DMS114 treated with DMSO at 0.1 percent for 48 hours (cell line): ENCODE measurements at regions not wholly inside any gene's neighbourhood (a gene's known extent, or its start where the extent isn't known, plus 50 kb on each side); places are given as distances from the start of the nearest gene placed in this dataset.
"Not testable (repeated sequence)": the region's sequence is repeated elsewhere in the genome, so short reads cannot be mapped to it uniquely, and the experiment has no call there.

Source experiments
- DNase-seq: peaks from one replicate; lab custom pipeline; 2025; ENCODE audit not compliant: unreplicated experiment; lab: John Stamatoyannopoulos, UW

DNA sequence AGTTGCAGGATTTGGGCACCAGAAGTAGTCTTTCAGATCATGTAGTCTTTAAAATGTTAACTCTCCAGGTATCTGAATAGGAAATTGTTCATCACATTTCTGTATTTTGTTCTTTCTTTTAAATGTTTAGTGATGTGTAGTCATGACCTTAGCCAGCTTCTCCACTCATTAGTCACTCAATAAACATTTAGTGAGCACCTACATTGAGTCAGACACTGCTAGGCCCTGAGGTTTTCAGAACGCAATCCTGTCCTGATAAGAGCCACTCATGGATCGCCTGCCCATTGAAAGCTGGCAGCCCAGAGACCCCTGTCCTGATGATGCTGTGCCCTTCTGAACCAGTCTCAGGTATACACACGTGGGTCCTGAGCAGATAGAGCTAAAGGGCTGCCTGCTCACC lies 163.4 kb upstream of the HEY2 start:
- DNase-seq = no peak

DNA sequence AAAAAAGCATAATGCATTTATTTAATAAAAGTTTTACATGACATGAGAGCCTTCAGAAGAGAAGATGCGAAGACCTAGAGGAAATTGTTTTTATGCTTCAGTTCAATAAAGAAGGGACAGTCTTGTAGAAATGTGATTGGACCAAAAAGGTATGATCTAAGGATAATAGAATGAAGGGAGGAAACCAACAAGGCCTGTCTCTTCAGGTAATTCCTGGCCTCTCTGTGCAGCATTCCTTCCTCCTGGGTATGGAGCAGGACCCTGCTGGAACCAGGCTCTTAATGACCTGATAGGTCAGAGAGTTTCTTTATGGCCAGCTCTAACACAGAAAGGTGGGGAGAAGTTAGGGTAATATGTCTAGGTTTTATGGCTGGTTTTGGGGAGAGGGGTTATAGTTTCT lies 162.8 kb upstream of the HEY2 start:
- DNase-seq = no peak

- no peak for DNase-seq
Observed at GRCh38 chr6:125587666-125588632, 161.5 kb upstream of the HEY2 start.

GRCh38 chr6:125591796-125592195 lies 157.6 kb upstream of the HEY2 start:
- not testable (repeated sequence) for DNase-seq

DNA sequence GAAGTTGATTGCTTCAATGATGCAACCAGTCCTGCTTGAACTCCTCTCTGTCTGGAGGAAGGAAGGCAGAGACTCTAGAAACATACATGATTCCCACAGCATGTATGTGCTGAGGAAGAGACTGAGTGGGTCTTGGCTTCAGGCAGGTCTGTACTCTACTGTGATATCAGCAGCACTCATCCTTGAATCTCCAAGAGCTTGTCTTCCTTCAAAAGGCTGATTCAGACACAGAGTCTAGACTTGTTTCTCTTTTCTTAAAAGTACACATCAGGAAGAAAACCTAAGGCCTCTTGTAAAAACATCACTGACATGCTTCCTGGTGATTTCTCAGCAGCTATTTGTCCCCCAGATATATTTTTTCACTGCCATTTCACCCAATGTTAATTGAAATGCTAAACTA lies 155.7 kb upstream of the HEY2 start:
- no peak for DNase-seq

- DNase-seq = no peak
Observed at GRCh38 chr6:125596020-125596419, 153.4 kb upstream of the HEY2 start.

- DNase-seq = no peak
Observed at GRCh38 chr6:125597411-125598253, 151.8 kb upstream of the HEY2 start.

DNA sequence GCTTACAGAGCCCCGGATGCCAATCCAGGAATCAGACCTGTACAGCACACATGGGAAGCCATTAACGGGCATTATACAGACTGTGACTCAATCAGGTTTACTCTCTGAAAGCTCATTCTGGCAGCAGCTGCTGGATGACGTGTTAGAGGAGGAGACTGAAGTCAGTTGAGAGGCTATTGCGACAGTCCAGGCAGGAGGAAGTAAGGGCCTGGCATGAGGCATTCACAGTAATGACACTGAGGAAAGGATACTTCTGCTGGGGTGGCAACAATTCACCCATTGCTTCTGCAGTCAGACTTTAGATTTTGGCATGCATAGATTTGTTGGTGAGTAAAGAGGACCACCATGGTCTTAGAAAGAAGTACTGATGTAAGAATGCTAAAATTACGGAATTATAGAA lies 151.0 kb upstream of the HEY2 start:
- DNase-seq = no peak

- no peak for DNase-seq
Observed at GRCh38 chr6:125604257-125604656, 145.2 kb upstream of the HEY2 start.

DNA sequence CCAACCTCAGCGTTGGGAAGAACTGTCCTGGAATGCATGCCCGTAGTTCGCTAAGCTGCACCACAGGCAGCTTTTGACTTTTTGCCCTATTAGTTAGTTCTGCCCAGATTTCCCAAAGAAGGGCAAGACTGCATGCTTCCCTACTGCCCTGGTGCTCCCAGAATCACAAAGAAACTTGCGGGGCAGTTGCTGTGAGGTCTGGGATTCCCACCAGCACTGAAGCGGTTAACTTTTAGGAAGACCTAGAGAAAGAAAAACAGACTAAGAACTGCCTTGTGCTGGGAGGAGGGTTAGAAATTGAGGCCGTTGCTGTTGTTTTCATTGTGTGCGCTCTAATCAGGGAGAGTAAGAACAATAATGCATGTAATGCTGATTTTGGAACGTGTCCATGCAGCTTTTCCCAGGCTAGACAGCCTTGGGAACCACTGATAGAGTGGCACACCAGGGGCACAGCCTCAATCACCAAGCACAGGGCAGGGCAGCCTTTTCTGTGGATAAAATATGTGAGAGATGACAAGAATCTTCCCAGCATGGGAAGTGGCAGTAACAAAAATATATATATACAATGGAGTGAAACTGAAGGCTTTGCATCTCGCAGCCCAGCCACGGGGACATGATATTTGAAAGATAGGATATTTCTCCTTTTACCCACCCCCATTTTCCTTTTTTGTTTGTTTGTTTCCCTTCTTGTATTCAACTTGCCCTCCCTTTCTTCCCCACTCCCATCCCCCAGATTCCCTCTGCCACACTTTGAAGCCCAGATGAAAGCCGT lies 137.7 kb upstream of the HEY2 start:
- peak; percentile 17 for DNase-seq

- DNase-seq = no peak
Observed at GRCh38 chr6:125612345-125612846, 137.0 kb upstream of the HEY2 start.

DNA sequence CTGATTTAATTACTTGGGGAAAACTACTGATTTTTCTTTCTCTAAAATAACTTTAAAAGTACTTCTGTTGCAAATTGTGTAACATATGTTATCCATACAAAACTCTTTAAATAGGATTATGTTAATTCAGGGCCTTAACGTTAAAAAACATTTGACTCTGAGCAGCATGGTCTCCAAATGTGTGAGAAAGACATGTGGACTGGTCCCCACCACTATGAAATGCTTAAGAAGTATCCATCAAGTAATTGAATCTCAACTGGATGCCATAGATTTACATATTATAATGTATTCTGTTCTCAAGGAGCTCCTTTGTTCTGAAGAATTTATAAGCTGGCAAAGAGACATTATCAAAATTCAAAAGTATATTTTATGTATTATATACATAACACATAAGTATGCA lies 130.8 kb upstream of the HEY2 start:
- no peak for DNase-seq

- no peak for DNase-seq
Observed at GRCh38 chr6:125623085-125623484, 126.3 kb upstream of the HEY2 start.

GRCh38 chr6:125631165-125631564 lies 118.3 kb upstream of the HEY2 start:
- no peak for DNase-seq

DNA sequence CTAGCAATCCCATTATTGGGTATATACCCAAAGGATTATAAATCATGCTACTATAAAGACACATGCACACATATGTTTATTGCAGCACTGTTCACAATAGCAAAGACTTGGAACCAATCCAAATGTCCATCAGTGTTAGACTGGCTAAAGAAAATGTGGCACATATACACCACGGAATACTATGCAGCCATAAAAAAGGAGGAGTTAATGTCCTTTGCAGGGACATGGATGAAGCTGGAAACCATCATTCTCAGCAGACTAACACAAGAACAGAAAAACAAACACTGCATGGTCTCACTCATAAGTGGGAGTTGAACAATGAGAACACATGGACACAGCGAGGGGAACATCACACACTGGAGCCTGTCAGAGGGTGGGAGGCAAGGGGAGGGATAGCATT lies 113.4 kb upstream of the HEY2 start:
- not testable (repeated sequence) for DNase-seq

- DNase-seq = no peak
Observed at GRCh38 chr6:125636671-125637070, 112.8 kb upstream of the HEY2 start.

DNA sequence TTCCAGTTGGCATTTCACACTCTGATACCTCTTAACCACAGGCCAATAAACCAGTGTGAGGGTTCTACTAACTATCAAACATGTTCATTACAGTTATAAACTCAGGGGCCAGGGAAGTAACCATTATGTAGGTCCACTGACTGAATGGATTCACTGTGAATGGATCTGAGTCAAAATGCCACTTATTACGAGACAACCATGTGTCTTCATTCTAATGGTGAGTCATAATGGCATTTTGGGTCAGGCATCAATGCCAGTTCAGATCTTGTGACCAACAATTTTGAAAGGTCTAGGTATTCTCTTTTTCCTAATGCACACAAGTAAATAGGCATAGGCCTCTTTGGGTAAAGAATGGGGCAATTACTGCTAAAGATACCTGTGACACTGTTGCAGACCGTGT lies 112.2 kb upstream of the HEY2 start:
- no peak for DNase-seq

- no peak for DNase-seq
Observed at GRCh38 chr6:125639466-125640020, 109.9 kb upstream of the HEY2 start.

- no peak for DNase-seq
Observed at GRCh38 chr6:125640441-125641150, 108.8 kb upstream of the HEY2 start.
